ENCODE measurements at regions not wholly inside any gene's neighbourhood (a gene's known extent, or its start where the extent isn't known, plus 50 kb on each side); places are given as distances from the start of the nearest gene placed in this dataset.

DNA sequence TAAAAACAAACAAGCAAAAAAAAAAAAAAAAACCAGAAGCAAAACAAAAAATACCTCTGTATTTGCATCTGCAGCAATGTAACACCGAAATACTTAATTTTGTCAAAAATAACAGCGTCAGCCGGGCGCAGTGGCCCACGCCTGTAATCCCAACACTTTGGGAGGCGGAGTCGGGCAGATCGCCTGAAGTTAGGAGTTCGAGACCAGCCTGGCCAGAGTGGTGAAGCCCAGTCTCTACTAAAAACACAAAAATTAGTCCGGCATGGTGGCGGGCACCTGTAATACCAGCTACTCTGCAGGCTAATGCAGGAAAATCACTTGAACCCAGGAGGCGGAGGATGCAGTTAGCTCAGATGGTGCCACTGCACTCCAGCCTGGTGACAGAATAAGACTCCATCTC is 683.5 kb upstream of the CA10 start:
- Mint-ChIP-seq H3K9me3 (ENCODE audit: unreplicated experiment) (peaks cover 19% of the 10 kb centered on the region), H3K4me3 (ENCODE audit: unreplicated experiment) (no peak overlapping the region), H3K36me3 (ENCODE audit: unreplicated experiment) (no peaks in the 10 kb centered on the region), H3K27me3 (ENCODE audit: unreplicated experiment) (no peaks in the 10 kb centered on the region), H3K27ac (ENCODE audit: unreplicated experiment) (no peak overlapping the region), H3K4me1 (ENCODE audit: unreplicated experiment) (no peaks in the 10 kb centered on the region)
- no peak for DNase-seq (ENCODE audit: extremely low spot score, unreplicated experiment)
- TF ChIP-seq, protein P1, sequence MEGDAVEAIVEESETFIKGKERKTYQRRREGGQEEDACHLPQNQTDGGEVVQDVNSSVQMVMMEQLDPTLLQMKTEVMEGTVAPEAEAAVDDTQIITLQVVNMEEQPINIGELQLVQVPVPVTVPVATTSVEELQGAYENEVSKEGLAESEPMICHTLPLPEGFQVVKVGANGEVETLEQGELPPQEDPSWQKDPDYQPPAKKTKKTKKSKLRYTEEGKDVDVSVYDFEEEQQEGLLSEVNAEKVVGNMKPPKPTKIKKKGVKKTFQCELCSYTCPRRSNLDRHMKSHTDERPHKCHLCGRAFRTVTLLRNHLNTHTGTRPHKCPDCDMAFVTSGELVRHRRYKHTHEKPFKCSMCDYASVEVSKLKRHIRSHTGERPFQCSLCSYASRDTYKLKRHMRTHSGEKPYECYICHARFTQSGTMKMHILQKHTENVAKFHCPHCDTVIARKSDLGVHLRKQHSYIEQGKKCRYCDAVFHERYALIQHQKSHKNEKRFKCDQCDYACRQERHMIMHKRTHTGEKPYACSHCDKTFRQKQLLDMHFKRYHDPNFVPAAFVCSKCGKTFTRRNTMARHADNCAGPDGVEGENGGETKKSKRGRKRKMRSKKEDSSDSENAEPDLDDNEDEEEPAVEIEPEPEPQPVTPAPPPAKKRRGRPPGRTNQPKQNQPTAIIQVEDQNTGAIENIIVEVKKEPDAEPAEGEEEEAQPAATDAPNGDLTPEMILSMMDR (IDR thresholded peaks at IDR 0.05): no peak

DNA sequence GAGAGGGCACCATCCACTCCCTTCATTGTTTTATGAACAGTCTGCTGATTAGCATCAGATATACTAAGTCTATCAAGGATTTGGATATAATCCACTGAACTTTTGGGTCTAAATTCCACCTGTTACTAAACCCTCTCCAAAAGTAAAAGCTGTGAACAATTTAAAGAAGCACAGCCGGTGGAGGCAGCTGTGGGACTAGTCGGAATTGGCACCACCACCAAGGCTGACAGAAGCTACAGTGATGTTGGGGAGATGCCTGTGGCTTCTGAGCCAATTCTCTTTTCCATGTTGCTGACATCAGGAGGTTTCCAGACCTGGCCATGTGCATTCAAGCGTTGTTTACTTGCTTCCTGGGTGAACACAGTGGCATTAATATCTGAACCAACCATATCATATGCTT is 679.0 kb upstream of the CA10 start:
- Mint-ChIP-seq H3K27me3 (ENCODE audit: unreplicated experiment) (no peaks in the 10 kb centered on the region), H3K4me3 (ENCODE audit: unreplicated experiment) (no peak overlapping the region), H3K4me1 (ENCODE audit: unreplicated experiment) (no peaks in the 10 kb centered on the region), H3K27ac (ENCODE audit: unreplicated experiment) (no peak overlapping the region), H3K36me3 (ENCODE audit: unreplicated experiment) (no peaks in the 10 kb centered on the region), H3K9me3 (ENCODE audit: unreplicated experiment) (peaks cover 28% of the 10 kb centered on the region)
- TF ChIP-seq, protein P1 (IDR thresholded peaks at IDR 0.05): no peak
- DNase-seq (ENCODE audit: extremely low spot score, unreplicated experiment): no peak

DNA sequence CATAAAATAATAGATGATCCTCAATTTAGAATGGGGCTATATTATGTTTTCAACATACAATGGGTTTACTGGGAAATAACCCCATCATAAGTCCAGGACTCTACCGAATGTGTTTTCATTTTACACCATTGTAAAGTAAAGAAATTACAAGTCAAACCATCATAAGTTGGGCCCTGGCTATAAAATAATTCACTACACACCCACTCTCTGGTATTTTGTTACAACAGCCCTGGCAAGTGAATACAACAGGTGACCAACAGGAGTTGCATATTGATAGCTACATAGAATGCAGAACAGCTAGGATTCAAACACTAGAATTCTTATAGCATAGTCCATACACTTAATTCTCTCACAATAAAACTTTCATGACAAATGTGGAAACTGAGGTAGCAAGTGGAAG is 673.0 kb upstream of the CA10 start:
- Mint-ChIP-seq H3K4me3 (ENCODE audit: unreplicated experiment) (no peak overlapping the region), H3K36me3 (ENCODE audit: unreplicated experiment) (no peaks in the 10 kb centered on the region), H3K27ac (ENCODE audit: unreplicated experiment) (no peak overlapping the region), H3K27me3 (ENCODE audit: unreplicated experiment) (no peaks in the 10 kb centered on the region), H3K9me3 (ENCODE audit: unreplicated experiment) (peaks cover 28% of the 10 kb centered on the region), H3K4me1 (ENCODE audit: unreplicated experiment) (no peaks in the 10 kb centered on the region)
- TF ChIP-seq, protein P1 (IDR thresholded peaks at IDR 0.05): no peak
- DNase-seq (ENCODE audit: extremely low spot score, unreplicated experiment): no peak

DNA sequence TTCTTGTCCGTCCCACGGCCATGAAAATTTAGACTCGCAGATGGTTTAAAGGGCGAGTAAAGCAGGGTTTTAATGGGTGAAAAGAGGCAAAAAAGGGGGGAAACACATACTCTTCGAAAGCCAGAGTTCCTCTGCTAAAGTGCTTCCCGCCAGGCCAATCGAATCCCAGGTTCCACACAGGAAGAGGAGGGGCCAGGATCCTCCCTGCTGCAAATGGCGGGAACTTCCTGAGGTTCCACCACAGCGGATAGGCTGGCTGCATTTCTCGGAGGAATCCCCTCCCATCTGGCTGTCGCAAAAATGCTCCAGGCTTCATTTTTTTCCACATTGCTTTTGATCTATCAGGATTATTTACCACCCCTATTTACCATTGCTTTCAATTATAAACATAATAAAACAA is 670.1 kb upstream of the CA10 start:
- Mint-ChIP-seq H3K36me3 (ENCODE audit: unreplicated experiment) (no peaks in the 10 kb centered on the region), H3K27ac (ENCODE audit: unreplicated experiment) (no peak overlapping the region), H3K4me1 (ENCODE audit: unreplicated experiment) (no peaks in the 10 kb centered on the region), H3K9me3 (ENCODE audit: unreplicated experiment) (peaks cover 28% of the 10 kb centered on the region), H3K4me3 (ENCODE audit: unreplicated experiment) (no peak overlapping the region), H3K27me3 (ENCODE audit: unreplicated experiment) (no peaks in the 10 kb centered on the region)
- no peak for DNase-seq (ENCODE audit: extremely low spot score, unreplicated experiment)
- TF ChIP-seq, protein P1 (IDR thresholded peaks at IDR 0.05): no peak

DNA sequence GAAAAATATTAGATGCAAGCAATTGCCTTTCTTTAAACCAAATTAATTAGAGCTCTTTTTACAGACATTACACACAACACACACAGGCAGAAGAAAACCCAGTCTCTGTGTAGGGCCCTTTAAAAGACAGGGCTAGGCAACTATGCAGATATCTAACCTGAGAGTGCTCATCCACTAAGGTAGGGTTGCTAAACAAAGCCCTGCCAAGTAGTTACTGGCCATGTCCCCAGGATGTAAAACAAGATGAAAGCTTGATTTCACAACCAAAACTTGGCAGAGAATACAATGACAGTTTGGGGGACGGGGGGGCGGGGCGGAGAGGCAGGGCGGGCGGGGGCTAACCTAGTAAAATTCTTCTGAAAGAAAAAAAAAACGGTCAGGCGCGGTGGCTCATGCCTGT is 669.0 kb upstream of the CA10 start:
- Mint-ChIP-seq H3K4me3 (ENCODE audit: unreplicated experiment) (no peak overlapping the region), H3K36me3 (ENCODE audit: unreplicated experiment) (no peaks in the 10 kb centered on the region), H3K9me3 (ENCODE audit: unreplicated experiment) (peaks cover 24% of the 10 kb centered on the region), H3K4me1 (ENCODE audit: unreplicated experiment) (no peaks in the 10 kb centered on the region), H3K27ac (ENCODE audit: unreplicated experiment) (no peak overlapping the region), H3K27me3 (ENCODE audit: unreplicated experiment) (no peaks in the 10 kb centered on the region)
- TF ChIP-seq, protein P1 (IDR thresholded peaks at IDR 0.05): no peak
- no peak for DNase-seq (ENCODE audit: extremely low spot score, unreplicated experiment)

All from osteocyte (in vitro differentiated cells).